NCI-H69 (cell line): ENCODE measurements at regions not wholly inside any gene's neighbourhood (a gene's known extent, or its start where the extent isn't known, plus 50 kb on each side); places are given as distances from the start of the nearest gene placed in this dataset.
"Not testable (repeated sequence)": the region's sequence is repeated elsewhere in the genome, so short reads cannot be mapped to it uniquely, and the experiment has no call there.

Experiments used
- DNase-seq: peaks from one replicate; lab custom pipeline; 2025; lab: John Stamatoyannopoulos, UW

DNA sequence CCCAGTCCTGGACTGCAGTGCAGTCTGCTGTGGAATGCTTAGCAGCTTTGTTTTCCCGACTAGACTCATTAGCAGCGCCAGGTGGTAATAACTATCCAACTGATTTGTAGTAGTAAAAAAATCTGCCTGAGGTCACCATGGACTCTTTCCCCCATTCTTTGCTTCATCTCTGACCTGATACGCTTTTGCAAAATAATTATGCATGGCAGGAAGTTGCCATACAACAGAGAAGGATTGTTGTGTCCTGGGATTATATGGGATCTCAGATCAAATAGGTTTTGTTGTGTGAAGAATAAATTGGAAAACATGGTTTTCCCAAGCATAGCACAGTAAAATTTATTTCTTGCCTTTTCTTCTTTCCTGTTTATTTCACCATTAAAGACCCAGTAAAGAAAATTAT lies 72.4 kb upstream of the ATP5MC3 start:
- DNase-seq, result peak; percentile 30

DNA sequence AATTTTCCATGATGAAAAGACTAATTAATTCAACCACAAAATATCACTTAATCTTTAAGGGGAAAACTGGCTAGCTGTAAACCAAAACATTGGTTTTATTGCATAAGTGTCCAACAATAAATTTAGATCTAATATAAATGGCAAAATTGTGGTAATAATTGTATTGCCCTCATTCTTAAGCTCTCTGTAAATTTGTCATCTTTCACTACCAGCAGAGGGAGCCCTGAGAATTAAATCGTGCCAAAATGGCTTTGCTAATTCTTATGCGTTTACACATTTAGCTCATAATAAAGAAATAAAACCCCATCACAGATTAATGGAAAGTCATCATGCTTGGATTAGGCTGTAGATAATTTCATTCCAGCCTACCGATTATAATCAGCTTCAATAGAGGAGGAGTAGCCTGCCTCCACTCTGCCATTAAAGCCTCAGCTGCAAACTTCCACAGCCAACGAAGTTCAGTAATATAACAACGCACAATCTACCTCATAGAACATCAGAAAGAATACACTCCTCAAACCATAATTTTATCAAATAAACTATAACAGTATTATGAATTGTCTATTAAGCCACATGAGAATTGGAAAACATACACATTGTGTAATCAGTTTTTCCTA lies 70.0 kb upstream of the ATP5MC3 start:
- DNase-seq, result peak; percentile 60

GRCh38 chr2:175247159-175247558 lies 65.6 kb upstream of the ATP5MC3 start:
- no peak for DNase-seq

DNA sequence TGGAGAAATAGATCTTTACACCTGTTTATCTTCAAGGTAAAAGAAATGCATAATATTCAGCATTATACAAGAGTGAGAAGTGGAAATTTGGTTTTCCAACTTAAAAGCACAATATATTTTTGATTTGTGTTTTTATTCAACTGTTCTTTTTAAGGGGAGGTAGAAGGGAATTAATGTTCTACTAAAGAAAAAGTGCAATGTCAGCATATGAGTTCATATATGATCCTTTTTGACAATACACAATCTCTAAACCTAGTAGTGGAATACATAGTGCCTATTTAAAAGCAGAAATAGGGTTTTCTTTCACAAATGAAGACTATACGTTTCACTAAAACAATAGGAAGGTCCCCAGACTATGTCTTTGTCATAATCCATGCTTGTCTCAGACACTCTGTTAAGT lies 63.2 kb upstream of the ATP5MC3 start:
- no peak for DNase-seq

- DNase-seq, result no peak
Measured at GRCh38 chr2:175241691-175242090, 60.2 kb upstream of the ATP5MC3 start.

DNA sequence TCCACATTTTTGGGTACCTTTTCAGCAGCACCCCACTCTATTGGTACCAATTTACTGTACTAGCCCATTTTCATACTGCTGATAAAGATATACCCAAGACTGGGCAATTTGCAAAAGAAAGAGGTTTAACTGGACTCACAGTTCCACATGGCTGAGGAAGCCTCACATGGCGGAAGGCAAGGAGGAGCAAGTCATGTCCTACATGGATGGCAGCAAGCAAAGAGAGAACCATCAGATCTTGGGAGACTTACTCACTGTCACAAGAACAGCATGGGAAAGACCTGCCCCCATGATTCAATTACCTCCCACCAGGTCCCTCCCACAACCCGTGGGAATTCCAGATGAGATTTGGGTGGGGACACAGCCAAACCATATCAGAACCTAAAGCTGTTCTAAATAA lies 58.5 kb upstream of the ATP5MC3 start:
- not testable (repeated sequence) for DNase-seq

DNA sequence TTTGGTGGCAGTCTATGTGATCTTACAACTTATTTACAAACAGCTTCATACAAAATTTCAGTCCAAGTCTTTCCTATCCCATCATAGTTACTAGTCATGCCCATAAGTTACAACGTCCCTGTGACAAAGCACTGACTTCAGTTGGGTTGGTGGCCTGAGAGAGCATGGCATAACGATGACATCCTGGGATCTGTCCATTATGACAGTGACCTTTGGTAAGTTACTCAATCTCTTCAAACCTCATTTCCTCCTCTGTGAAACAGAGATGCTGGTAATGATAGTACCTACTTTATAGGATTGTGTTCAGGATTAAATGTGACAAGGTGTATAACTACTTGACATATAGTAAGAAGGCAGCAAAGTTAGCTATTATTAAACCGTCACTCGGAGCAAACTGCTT lies 55.4 kb upstream of the ATP5MC3 start:
- no peak for DNase-seq

DNA sequence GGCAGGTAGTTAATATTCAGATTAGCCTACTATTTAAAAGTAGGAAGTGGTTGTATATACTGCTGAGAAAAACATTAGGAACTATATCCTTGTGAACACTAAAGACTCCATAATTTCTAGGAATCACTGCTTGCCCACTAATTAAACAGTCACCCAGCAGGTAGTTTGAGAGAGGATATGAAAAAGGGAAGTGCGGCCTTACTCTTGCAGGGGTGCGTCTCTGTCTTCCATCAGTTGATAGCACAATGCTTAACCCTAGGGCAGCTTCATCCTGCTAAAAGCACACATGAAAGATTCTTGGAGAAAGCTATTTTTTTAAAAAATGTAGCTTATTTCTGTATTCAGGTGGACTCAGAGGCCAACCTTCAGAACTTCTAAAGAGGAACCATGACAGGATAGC lies 53.1 kb upstream of the ATP5MC3 start:
- peak; percentile 58 for DNase-seq

- DNase-seq, result peak; percentile 87
Measured at GRCh38 chr2:175234153-175234552, 52.6 kb upstream of the ATP5MC3 start.

GRCh38 chr2:175233135-175233719 lies 51.7 kb upstream of the ATP5MC3 start:
- peak; percentile 71 for DNase-seq
